ENCODE measurements at regions not wholly inside any gene's neighbourhood (a gene's known extent, or its start where the extent isn't known, plus 50 kb on each side); places are given as distances from the start of the nearest gene placed in this dataset.

DNA sequence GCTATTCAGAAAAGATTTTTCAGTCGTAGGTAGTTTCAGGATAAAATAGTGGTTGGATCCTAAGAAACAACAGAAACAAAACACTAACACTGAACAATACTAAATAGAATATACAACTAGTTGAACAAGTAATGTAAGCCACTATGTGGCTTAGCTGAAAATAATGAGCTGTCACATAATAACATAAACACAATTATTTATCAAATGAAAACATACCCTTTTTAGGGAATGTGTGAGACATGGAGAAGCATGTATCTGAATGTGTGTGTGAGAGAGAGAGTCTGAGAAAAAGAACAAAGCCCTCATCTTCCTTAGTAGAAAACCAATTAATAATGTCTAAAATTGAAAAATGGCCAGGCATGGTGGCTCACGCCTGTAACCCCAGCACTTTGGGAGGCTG is 122.6 kb upstream of the LOC128125822 start:
- Histone ChIP-seq H3K79me2 (ENCODE audit: low read depth) (no peaks in the 10 kb centered on the region), H3K4me1 (replicated peaks; ENCODE audit: insufficient read depth) (peaks cover 14% of the 10 kb centered on the region; the same call in 1 of the 2 replicates), H3F3A (ENCODE audit: insufficient read depth, low read depth) (no peaks in the 10 kb centered on the region), H3K27me3 (ENCODE audit: insufficient read depth, low read depth) (no peaks in the 10 kb centered on the region), H4K20me1 (ENCODE audit: insufficient read depth) (no peaks in the 10 kb centered on the region), H3K36me3 (ENCODE audit: low read depth) (no peaks in the 10 kb centered on the region), H3K4me2 (no peak overlapping the region), H3K4me3 (no peak overlapping the region), H3K27ac (no peak overlapping the region), H2AFZ (no peak overlapping the region), H3K9me3 (ENCODE audit: insufficient read depth, low read depth) (no peaks in the 10 kb centered on the region), H3K9me2 (ENCODE audit: insufficient read depth) (no peaks in the 10 kb centered on the region)
- ChIA-PET POLR2A (ENCODE audit: unreplicated experiment) (no interaction called here), CTCF (no interaction called here)
- TF ChIP-seq EZH2 (IDR thresholded peaks at IDR 0.05; ENCODE audit: low read depth) (no peak), CTCF (conservative IDR thresholded peaks at IDR 0.05) (no peak)
- BruUV-seq (replicated peaks) = no TSS peak
- intact Hi-C loops (cut with micrococcal nuclease; ENCODE audit: unreplicated experiment) = no loop called here
- DNase-seq = no peak

- Histone ChIP-seq H3K36me3 (ENCODE audit: low read depth) (no peaks in the 10 kb centered on the region), H3K27ac (no peak overlapping the region), H3K4me2 (no peak overlapping the region), H2AFZ (no peak overlapping the region), H3K79me2 (ENCODE audit: low read depth) (no peaks in the 10 kb centered on the region), H3K4me3 (no peak overlapping the region), H3F3A (ENCODE audit: insufficient read depth, low read depth) (no peaks in the 10 kb centered on the region), H3K4me1 (replicated peaks; ENCODE audit: insufficient read depth) (peaks cover 14% of the 10 kb centered on the region; the same call in 1 of the 2 replicates), H4K20me1 (ENCODE audit: insufficient read depth) (no peaks in the 10 kb centered on the region), H3K27me3 (ENCODE audit: insufficient read depth, low read depth) (no peaks in the 10 kb centered on the region), H3K9me2 (ENCODE audit: insufficient read depth) (no peaks in the 10 kb centered on the region), H3K9me3 (ENCODE audit: insufficient read depth, low read depth) (no peaks in the 10 kb centered on the region)
- TF ChIP-seq EZH2 (IDR thresholded peaks at IDR 0.05; ENCODE audit: low read depth) (no peak), CTCF (conservative IDR thresholded peaks at IDR 0.05) (no peak)
- CTCF ChIA-PET = no interaction called here
- DNase-seq = no peak
- no TSS peak for BruUV-seq (replicated peaks)
- intact Hi-C loops (cut with micrococcal nuclease; ENCODE audit: unreplicated experiment) = no loop called here
- POLR2A ChIA-PET (ENCODE audit: unreplicated experiment) = no interaction called here
Measured at GRCh38 chr6:63451238-63451637, 121.0 kb upstream of the LOC128125822 start.

DNA sequence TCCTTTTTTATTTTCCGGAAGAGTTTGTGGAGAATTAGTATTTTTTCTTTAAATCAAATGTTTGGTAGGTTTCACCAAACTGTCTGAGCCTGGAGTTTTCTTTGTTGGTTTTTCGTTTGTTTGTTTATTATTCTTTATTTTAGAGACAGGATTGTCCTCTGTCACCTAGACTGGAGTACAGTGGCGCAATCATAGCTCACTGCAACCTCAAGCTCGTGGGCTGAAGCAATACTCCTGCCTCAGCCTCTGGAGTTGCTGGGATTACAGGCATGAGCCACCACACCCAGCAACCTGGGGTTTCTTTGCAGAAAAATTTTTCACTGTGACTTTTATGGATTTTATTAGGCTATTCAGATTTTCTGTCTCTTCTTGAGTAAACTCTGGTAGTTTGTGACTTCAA is 120.2 kb upstream of the LOC128125822 start:
- CTCF ChIA-PET = no interaction called here
- H3K4me3 ChIP-seq = no peak overlapping the region
- no TSS peak for BruUV-seq (replicated peaks)
- POLR2A ChIA-PET (ENCODE audit: unreplicated experiment) = no interaction called here
- peak; percentile 16 to 57 for DNase-seq
- H3K9me3 ChIP-seq (ENCODE audit: insufficient read depth, low read depth) = no peaks in the 10 kb centered on the region
- no peaks in the 10 kb centered on the region for H3K79me2 ChIP-seq (ENCODE audit: low read depth)
- intact Hi-C loops (cut with micrococcal nuclease; ENCODE audit: unreplicated experiment) = no loop called here
- H3K27ac ChIP-seq = no peak overlapping the region
- H3K36me3 ChIP-seq (ENCODE audit: low read depth) = no peaks in the 10 kb centered on the region
- peak overlapping the region; percentile 1; the same call in 1 of the 2 replicates for H3K4me2 ChIP-seq
- TF ChIP-seq EZH2 (IDR thresholded peaks at IDR 0.05; ENCODE audit: low read depth) = no peak
- no peak for TF ChIP-seq CTCF (conservative IDR thresholded peaks at IDR 0.05)
- H3K4me1 ChIP-seq (replicated peaks; ENCODE audit: insufficient read depth) = peaks cover 14% of the 10 kb centered on the region; the same call in 1 of the 2 replicates
- H3K27me3 ChIP-seq (ENCODE audit: insufficient read depth, low read depth) = no peaks in the 10 kb centered on the region
- no peak overlapping the region for H2AFZ ChIP-seq
- H4K20me1 ChIP-seq (ENCODE audit: insufficient read depth) = no peaks in the 10 kb centered on the region
- H3K9me2 ChIP-seq (ENCODE audit: insufficient read depth) = no peaks in the 10 kb centered on the region
- no peaks in the 10 kb centered on the region for H3F3A ChIP-seq (ENCODE audit: insufficient read depth, low read depth)
